K562 (cell line): ENCODE measurements at regions not wholly inside any gene's neighbourhood (a gene's known extent, or its start where the extent isn't known, plus 50 kb on each side); places are given as distances from the start of the nearest gene placed in this dataset.

Source experiments
- BRD9 ChIP-seq: fragments of 450-650 bp; IDR thresholded peaks from 2 replicates; pipeline ENCODE4 v1.6.1; 2018; ENCODE audit warnings: low read depth; ENCODE audit not compliant: partially characterized antibody
- CHD2 ChIP-seq: IDR thresholded peaks from 2 replicates; pipeline ENCODE4 v1.6.1; 2011; ENCODE audit warnings: low read depth, low read length
- DACH1 ChIP-seq: fragments of 450-650 bp; IDR thresholded peaks from 2 replicates; pipeline ENCODE4 v1.6.1; 2018; ENCODE audit not compliant: partially characterized antibody
- HNRNPUL1 ChIP-seq: fragments of 200-400 bp; formaldehyde crosslinking; IDR thresholded peaks from 2 replicates; pipeline ENCODE4 v1.6.1; 2017; ENCODE audit warnings: low read length
- ILF3 ChIP-seq: fragments of 450-650 bp; IDR thresholded peaks from 2 replicates; pipeline ENCODE4 v1.6.1; 2018; ENCODE audit warnings: antibody characterized with exemption, mild to moderate bottlenecking, moderate library complexity, borderline replicate concordance
- MGA ChIP-seq: fragments of 450-650 bp; IDR thresholded peaks from 2 replicates; pipeline ENCODE4 v1.6.1; 2016; ENCODE audit warnings: mild to moderate bottlenecking, moderate library complexity
- PREB ChIP-seq: sonication (generic); formaldehyde crosslinking; IDR thresholded peaks from 2 replicates; pipeline ENCODE4 v1.8.1; 2023; ENCODE audit warnings: mild to moderate bottlenecking, missing genetic modification reagents
- PTRF ChIP-seq: fragments of 450-650 bp; IDR thresholded peaks from 2 replicates; pipeline ENCODE4 v1.6.1; 2016; ENCODE audit warnings: mild to moderate bottlenecking, missing genetic modification characterization, missing compliant biosample characterization
- SFPQ ChIP-seq: fragments of 200-400 bp; formaldehyde crosslinking; IDR thresholded peaks from 2 replicates; pipeline ENCODE4 v1.6.1; 2017; ENCODE audit warnings: mild to moderate bottlenecking, low read depth, low read length, moderate library complexity
- SREBF2 ChIP-seq: sonication (generic); formaldehyde crosslinking; IDR thresholded peaks from 2 replicates; pipeline ENCODE4 v1.4.0; 2020; ENCODE audit warnings: mild to moderate bottlenecking, missing genetic modification reagents
- XRCC4 ChIP-seq: IDR thresholded peaks from one replicate; pipeline ENCODE4 v1.6.1; 2011; ENCODE audit not compliant: insufficient read depth, insufficient read length; ENCODE audit errors: extremely low read depth
- TF ChIP-seq, protein P1 (sequence below): fragments of 450-650 bp; formaldehyde crosslinking; IDR thresholded peaks from 2 replicates; pipeline ENCODE4 v1.4.0; 2022; ENCODE audit warnings: mild to moderate bottlenecking, moderate library complexity

DNA sequence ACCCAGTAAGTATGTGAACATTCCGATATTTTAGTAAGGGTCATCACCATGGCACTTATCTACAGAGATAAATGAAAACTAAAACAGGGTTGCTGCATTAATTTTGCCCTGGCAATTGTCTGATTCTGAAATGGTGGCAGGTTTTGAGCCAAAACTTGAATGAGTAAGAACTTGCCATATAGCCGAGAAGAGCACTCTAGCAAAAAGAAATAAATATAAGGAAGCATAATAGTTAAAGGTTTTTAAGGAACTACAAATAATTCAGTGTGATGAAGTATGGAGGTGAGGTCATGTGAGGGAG is 68.5 kb upstream of the BTN3A2 start (continued):
- peak; percentile 4; the same call in 1 of the 2 replicates for TF ChIP-seq MGA
- no peak for TF ChIP-seq DACH1
- no peak for TF ChIP-seq PREB (CRISPR knock-in tag)
- TF ChIP-seq CHD2, result no peak
- no peak for TF ChIP-seq HNRNPUL1
- TF ChIP-seq SFPQ, result no peak
- TF ChIP-seq XRCC4, result no peak
- TF ChIP-seq PTRF, result no peak; the same call in 1 of the 2 replicates
- no peak for TF ChIP-seq ILF3
- no peak for TF ChIP-seq BRD9
- TF ChIP-seq, protein P1, sequence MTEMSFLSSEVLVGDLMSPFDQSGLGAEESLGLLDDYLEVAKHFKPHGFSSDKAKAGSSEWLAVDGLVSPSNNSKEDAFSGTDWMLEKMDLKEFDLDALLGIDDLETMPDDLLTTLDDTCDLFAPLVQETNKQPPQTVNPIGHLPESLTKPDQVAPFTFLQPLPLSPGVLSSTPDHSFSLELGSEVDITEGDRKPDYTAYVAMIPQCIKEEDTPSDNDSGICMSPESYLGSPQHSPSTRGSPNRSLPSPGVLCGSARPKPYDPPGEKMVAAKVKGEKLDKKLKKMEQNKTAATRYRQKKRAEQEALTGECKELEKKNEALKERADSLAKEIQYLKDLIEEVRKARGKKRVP, result no peak
- TF ChIP-seq SREBF2 (CRISPR knock-in tag), result no peak
